GM11168 (cell line): ENCODE measurements at regions not wholly inside any gene's neighbourhood (a gene's known extent, or its start where the extent isn't known, plus 50 kb on each side); places are given as distances from the start of the nearest gene placed in this dataset.

Experiments
- in situ Hi-C: fragments of 300-500 bp; cut with MboI; formaldehyde crosslinking; loops from one replicate; pipeline ENCODE4 v1.12.0; 2022; ENCODE audit warnings: low sequenced_read_pairs; ENCODE audit not compliant: unreplicated experiment

DNA sequence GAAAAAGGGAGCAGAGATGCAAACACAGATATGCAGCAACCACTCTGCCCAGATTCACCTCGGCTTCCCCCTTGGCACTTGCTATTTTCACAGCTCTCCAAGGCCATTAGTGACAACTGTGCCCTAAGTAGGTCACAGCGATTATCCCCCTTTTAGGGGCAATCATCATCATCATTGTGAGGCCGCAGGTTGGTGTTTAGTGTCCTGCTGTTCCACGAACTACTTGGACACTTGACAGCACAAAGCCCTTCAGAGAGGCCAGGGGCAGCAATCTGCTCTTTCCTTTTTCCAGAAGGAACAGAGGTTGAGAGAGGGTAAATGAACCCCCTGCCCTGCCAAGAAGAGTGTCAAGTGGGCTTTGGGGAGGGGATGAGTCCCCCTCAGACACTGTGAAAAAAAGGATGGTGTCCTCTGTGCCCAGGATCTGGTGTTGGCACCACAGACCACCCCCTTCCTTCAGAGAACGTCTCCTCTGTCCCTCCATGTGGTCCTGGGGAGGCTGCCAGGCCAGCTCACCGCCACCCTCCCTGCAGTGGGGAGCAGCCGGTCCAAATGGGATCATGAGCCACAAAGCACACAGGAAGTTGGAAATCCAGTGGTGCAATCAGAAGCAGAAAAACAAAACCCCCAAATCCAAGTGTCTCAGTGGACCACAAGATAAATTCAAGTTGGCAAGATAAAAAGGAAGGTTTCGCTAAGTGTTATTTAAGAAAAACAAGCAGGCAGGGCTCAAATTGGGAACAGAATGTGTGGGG is 78.4 kb upstream of the MED9 start:
- in situ Hi-C loops: no loop called here

DNA sequence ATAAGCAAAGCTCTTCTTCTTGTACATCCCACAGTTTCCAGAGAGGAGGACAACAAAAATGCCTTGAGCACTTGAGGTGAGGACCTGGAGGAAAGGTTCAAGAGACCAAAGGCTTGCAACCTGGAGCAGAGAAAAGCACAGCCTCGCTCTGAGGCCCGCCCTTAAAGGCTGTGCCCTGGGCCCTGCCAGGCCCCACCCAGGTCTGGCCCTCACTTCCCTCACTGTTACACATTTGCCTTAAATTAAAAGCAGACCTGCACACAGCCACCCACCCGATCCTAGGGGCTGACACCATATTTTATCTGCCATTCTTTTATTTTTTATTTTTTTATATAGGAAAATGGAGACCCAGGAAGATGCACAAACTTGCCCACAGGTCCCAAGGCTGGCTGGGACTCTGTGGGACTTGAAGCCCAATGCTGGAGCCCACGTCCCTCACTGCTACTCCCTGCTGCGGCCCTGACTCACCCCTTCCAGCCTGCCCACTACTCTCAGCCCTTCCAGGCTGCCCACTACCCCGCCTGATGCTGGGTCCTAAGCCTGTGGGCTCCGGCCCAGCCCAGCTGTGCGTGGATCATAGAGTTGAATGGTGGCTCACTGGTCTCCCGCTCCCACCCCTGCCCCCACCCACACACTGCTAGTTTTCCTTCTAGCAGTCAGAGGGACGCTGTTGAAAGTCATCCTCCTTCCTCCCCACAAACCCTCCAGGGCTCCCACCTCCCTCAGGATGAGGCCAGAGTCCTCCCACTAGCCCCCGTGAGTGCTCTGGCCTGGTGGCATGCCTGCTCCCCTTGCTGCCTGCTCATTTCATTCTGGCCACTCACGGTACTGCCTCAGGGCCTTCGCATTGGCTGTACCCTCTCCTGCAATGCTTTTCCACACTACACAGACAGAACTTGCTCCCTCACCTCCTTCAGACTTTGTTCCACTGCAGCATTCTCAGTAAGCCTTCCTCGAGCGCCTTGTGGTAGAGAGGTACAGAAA is 77.6 kb upstream of the MED9 start:
- in situ Hi-C loops: no loop called here

GRCh38 chr17:17400070-17400469 is 76.7 kb upstream of the MED9 start:
- in situ Hi-C loops: no loop called here

GRCh38 chr17:17400566-17401184 is 76.1 kb upstream of the MED9 start:
- in situ Hi-C loops: no loop called here

- in situ Hi-C loops: no loop called here
These were observed 75.5 kb upstream of the MED9 start for GRCh38 chr17:17401271-17401781.

GRCh38 chr17:17402558-17402957 is 74.2 kb upstream of the MED9 start:
- in situ Hi-C loops: no loop called here

- in situ Hi-C loops: no loop called here
These were observed 73.7 kb upstream of the MED9 start for GRCh38 chr17:17403065-17403464.

DNA sequence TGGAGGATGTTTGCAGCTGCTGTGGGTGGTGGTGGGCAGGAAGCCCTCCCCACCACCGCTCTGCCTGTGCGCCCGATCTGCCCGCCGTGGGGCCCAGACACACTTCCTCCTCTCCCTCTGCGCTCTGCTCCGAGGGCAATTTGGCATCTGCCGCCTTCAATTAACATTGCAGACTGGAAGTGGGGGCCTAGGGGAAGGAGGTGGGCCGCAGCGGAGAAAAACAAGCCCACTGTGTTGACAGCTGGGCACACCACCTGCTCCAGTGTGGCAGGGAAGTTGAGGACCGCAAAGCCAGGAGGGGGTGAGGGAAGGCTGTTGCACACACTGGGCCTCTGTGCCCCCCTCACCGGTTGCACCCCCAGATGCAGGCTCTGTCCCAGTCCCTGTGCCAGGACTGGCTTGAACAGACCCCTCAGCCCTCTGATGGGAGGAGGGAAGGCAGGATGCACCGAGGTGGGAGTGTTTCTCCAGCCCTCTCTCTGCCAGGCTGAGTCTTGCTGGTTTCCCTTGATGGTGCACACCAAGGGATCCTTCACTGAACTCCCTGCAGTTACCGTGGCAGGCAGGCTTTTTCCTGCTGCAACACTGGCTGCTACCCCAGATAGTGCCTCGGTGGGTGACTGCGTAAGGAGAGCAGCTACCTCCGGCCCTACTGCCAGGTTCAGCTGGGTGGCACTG is 72.8 kb upstream of the MED9 start:
- in situ Hi-C loops: no loop called here

DNA sequence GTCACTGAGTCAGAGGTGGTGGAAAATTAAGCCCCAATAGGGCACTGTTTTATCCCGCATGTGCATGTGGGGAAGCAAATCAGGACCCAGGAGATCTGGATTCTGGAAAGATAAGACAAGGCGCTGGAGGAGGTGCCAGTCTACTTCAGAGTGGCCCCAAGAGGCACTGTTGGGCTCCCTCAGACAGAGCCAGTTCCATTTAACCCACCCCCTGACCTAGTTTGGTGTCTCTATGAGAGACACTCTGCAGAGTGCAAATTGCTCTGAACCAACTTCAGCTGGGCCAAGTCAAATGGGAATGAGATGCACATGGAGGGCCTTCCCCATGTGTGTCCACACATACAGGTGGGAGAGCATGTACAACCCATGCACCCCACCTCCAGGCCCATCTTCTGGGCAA is 71.1 kb upstream of the MED9 start:
- in situ Hi-C loops: no loop called here

DNA sequence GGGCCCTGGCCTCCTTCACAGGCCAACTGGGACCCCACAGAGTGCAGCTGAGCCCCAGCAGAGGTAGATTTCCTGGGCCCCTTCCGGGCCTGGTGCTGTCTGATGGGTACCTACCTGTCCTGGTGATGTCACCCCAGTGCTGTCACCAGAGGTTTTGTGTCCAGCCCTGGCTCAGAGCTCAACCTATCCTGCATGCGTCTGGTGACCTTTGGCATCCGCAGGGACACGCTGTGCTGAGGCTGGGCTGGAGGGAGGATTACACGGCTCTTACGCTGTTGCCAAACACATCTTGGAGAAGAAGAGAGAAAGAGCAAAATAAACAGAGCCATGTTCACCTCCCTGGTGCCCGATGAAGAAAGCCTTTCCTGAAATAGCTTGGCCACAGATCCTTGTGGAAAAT is 70.6 kb upstream of the MED9 start:
- in situ Hi-C loops: no loop called here

DNA sequence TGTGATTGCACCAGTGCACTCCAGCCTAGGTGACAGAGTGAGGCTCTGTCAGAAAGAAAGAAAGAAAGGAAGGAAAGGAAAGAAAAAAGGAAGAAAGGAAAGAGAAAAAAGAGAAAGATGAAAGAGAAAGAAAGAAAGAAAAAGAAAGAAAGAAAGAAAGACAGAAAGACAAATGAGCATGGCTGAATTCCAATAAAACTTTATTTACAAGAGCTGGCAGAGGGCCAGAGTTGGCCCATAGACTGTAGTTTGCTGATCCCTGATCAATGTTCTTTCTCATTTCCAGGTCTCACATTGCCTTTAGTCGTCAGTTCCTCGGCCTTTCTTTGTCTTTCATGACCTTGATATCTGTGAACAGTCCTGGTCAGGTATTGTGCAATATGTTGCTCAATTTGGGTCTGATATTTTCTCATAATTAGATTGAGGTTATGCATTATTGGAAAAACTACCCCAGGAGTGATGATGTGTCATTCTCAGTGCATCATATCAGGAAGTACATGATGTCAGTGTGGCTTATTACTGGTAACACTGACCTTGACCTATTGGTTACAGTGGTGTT is 68.5 kb upstream of the MED9 start:
- in situ Hi-C loops: no loop called here

DNA sequence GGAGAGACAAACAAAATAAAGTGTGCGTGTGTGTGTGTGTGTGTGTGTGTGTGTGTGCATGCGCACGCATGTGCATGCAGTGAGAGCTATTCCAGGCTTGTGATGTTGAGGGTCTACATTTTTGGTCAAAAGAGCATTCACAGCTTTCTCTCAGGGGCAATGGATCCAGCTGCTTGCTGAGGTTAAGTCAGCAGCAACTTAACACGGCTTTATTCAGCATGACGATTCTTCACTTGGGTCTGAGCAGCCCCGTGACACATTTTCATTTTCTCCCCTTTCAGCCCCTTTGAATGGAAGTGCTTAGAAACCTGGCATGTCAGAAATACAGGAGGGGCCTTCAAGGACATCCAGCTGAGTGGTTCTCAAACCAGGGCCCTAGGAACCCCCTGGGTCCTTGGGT is 66.4 kb upstream of the MED9 start:
- in situ Hi-C loops: no loop called here

GRCh38 chr17:17411692-17412091 is 65.1 kb upstream of the MED9 start:
- in situ Hi-C loops: no loop called here

- in situ Hi-C loops: no loop called here
These were observed 64.5 kb upstream of the MED9 start for GRCh38 chr17:17412326-17412725.

DNA sequence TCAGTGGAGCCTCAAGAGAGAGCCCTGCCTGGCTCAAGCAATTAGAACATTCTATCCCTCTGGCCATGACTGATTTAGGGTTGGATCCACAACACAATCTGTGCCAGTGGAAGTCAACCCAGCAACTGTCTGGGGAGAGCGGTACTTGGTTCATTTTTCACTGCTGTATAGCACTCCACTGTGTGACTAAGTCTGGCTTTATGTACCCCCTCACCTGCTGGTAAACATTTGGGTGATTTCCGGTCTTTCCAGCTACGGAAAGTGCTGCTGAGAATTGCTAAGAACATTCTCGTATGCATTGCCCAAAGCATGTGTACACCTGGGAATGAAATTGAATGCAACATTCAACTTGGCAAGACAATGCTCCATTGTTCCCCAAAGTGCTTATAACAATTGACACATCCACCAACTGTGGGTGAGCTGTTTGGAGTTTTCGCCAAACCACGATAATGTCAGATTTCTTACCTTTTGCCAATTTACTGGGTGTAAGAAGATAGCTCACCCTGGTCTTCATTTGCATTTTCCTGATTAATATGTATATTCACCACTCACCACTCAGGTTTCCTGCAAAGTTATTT is 63.5 kb upstream of the MED9 start:
- in situ Hi-C loops: no loop called here

DNA sequence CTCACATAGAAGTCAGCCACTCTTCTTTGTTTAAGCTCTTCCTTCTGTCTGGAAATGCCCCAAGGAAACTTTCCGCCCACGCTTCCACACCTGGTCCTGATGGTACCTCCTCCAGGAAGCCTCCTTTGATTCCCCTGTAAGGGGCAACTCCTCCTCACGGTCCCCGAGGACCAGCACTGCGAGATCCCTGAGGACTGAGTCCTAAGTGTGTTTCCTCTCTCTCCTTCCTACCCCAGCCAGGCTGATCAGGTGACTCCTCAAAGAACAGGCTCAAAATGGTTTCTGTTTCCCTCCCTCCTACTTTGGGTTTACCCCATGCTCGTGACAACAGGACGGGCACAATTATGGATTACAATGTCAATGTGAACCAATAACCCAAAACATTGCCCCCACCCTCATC is 63.0 kb upstream of the MED9 start:
- in situ Hi-C loops: no loop called here

- in situ Hi-C loops: no loop called here
These were observed 62.4 kb upstream of the MED9 start for GRCh38 chr17:17414341-17414805.

- in situ Hi-C loops: no loop called here
These were observed 61.8 kb upstream of the MED9 start for GRCh38 chr17:17415006-17415405.

- in situ Hi-C loops: no loop called here
These were observed 60.8 kb upstream of the MED9 start for GRCh38 chr17:17416007-17416399.
